ENCODE measurements at regions not wholly inside any gene's neighbourhood (a gene's known extent, or its start where the extent isn't known, plus 50 kb on each side); places are given as distances from the start of the nearest gene placed in this dataset.

- Histone ChIP-seq H3K9me3 (ENCODE audit: insufficient read depth, low read depth) (no peaks in the 10 kb centered on the region), H3K27me3 (ENCODE audit: insufficient read depth, low read depth) (peaks cover 58% of the 10 kb centered on the region), H3K79me2 (ENCODE audit: low read depth) (no peaks in the 10 kb centered on the region), H3F3A (ENCODE audit: insufficient read depth, low read depth) (no peaks in the 10 kb centered on the region), H3K4me3 (no peak overlapping the region), H3K27ac (no peak overlapping the region), H3K4me2 (no peak overlapping the region), H3K4me1 (replicated peaks; ENCODE audit: insufficient read depth) (no peaks in the 10 kb centered on the region), H3K9me2 (ENCODE audit: insufficient read depth) (no peaks in the 10 kb centered on the region), H2AFZ (no peak overlapping the region), H3K36me3 (ENCODE audit: low read depth) (no peaks in the 10 kb centered on the region), H4K20me1 (ENCODE audit: insufficient read depth) (no peaks in the 10 kb centered on the region)
- POLR2A ChIA-PET (ENCODE audit: unreplicated experiment): no interaction called here
- no peak for DNase-seq
- TF ChIP-seq EZH2 (IDR thresholded peaks at IDR 0.05; ENCODE audit: low read depth): no peak
- CTCF ChIA-PET: no interaction called here
- intact Hi-C loops (cut with micrococcal nuclease; ENCODE audit: unreplicated experiment): no loop called here
- no TSS peak for BruUV-seq (replicated peaks)
Observed at GRCh38 chr1:157287462-157287861, 149.3 kb upstream of the ETV3 start.

GRCh38 chr1:157286646-157287420 is 148.6 kb upstream of the ETV3 start:
- peaks cover 51% of the 10 kb centered on the region for H3K27me3 ChIP-seq (ENCODE audit: insufficient read depth, low read depth)
- H3K4me1 ChIP-seq (replicated peaks; ENCODE audit: insufficient read depth): no peaks in the 10 kb centered on the region
- no peak for DNase-seq
- H3K9me2 ChIP-seq (ENCODE audit: insufficient read depth): no peaks in the 10 kb centered on the region
- H3K79me2 ChIP-seq (ENCODE audit: low read depth): no peaks in the 10 kb centered on the region
- H3K36me3 ChIP-seq (ENCODE audit: low read depth): no peaks in the 10 kb centered on the region
- H3K27ac ChIP-seq: no peak overlapping the region
- no peak overlapping the region for H2AFZ ChIP-seq
- H3K4me2 ChIP-seq: no peak overlapping the region
- no peaks in the 10 kb centered on the region for H4K20me1 ChIP-seq (ENCODE audit: insufficient read depth)
- POLR2A ChIA-PET (ENCODE audit: unreplicated experiment): no interaction called here
- BruUV-seq (replicated peaks): no TSS peak
- intact Hi-C loops (cut with micrococcal nuclease; ENCODE audit: unreplicated experiment): no loop called here
- no peaks in the 10 kb centered on the region for H3K9me3 ChIP-seq (ENCODE audit: insufficient read depth, low read depth)
- TF ChIP-seq CTCF (conservative IDR thresholded peaks at IDR 0.05): no peak
- no peak for TF ChIP-seq EZH2 (IDR thresholded peaks at IDR 0.05; ENCODE audit: low read depth)
- no peaks in the 10 kb centered on the region for H3F3A ChIP-seq (ENCODE audit: insufficient read depth, low read depth)
- CTCF ChIA-PET: no interaction called here
- H3K4me3 ChIP-seq: no peak overlapping the region

- no peaks in the 10 kb centered on the region for H3F3A ChIP-seq (ENCODE audit: insufficient read depth, low read depth)
- peaks cover 49% of the 10 kb centered on the region for H3K27me3 ChIP-seq (ENCODE audit: insufficient read depth, low read depth)
- no TSS peak for BruUV-seq (replicated peaks)
- no peak overlapping the region for H3K4me2 ChIP-seq
- intact Hi-C loops (cut with micrococcal nuclease; ENCODE audit: unreplicated experiment): no loop called here
- no peak overlapping the region for H3K27ac ChIP-seq
- POLR2A ChIA-PET (ENCODE audit: unreplicated experiment): no interaction called here
- H2AFZ ChIP-seq: no peak overlapping the region
- no peak for DNase-seq
- H3K9me2 ChIP-seq (ENCODE audit: insufficient read depth): no peaks in the 10 kb centered on the region
- TF ChIP-seq EZH2 (IDR thresholded peaks at IDR 0.05; ENCODE audit: low read depth) (no peak), CTCF (conservative IDR thresholded peaks at IDR 0.05) (no peak)
- no peaks in the 10 kb centered on the region for H3K36me3 ChIP-seq (ENCODE audit: low read depth)
- H3K4me3 ChIP-seq: no peak overlapping the region
- no peaks in the 10 kb centered on the region for H3K4me1 ChIP-seq (replicated peaks; ENCODE audit: insufficient read depth)
- H3K9me3 ChIP-seq (ENCODE audit: insufficient read depth, low read depth): no peaks in the 10 kb centered on the region
- H4K20me1 ChIP-seq (ENCODE audit: insufficient read depth): no peaks in the 10 kb centered on the region
- no peaks in the 10 kb centered on the region for H3K79me2 ChIP-seq (ENCODE audit: low read depth)
- CTCF ChIA-PET: no interaction called here
Observed at GRCh38 chr1:157286096-157286495, 147.9 kb upstream of the ETV3 start.

- H3K4me3 ChIP-seq: no peak overlapping the region
- intact Hi-C loops (cut with micrococcal nuclease; ENCODE audit: unreplicated experiment): no loop called here
- H2AFZ ChIP-seq: no peak overlapping the region
- H3K79me2 ChIP-seq (ENCODE audit: low read depth): no peaks in the 10 kb centered on the region
- no peaks in the 10 kb centered on the region for H3K9me3 ChIP-seq (ENCODE audit: insufficient read depth, low read depth)
- peaks cover 49% of the 10 kb centered on the region for H3K27me3 ChIP-seq (ENCODE audit: insufficient read depth, low read depth)
- no peaks in the 10 kb centered on the region for H3K9me2 ChIP-seq (ENCODE audit: insufficient read depth)
- H3K4me1 ChIP-seq (replicated peaks; ENCODE audit: insufficient read depth): no peaks in the 10 kb centered on the region
- ChIA-PET CTCF (no interaction called here), POLR2A (ENCODE audit: unreplicated experiment) (no interaction called here)
- no peak overlapping the region for H3K4me2 ChIP-seq
- H4K20me1 ChIP-seq (ENCODE audit: insufficient read depth): no peaks in the 10 kb centered on the region
- no peaks in the 10 kb centered on the region for H3F3A ChIP-seq (ENCODE audit: insufficient read depth, low read depth)
- no peak overlapping the region for H3K27ac ChIP-seq
- no peak for DNase-seq
- no peaks in the 10 kb centered on the region for H3K36me3 ChIP-seq (ENCODE audit: low read depth)
- TF ChIP-seq EZH2 (IDR thresholded peaks at IDR 0.05; ENCODE audit: low read depth): no peak
- no peak for TF ChIP-seq CTCF (conservative IDR thresholded peaks at IDR 0.05)
- no TSS peak for BruUV-seq (replicated peaks)
Observed at GRCh38 chr1:157284451-157284850, 146.3 kb upstream of the ETV3 start.

All from PC-9 (cell line).